ENCODE measurements at regions not wholly inside any gene's neighbourhood (a gene's known extent, or its start where the extent isn't known, plus 50 kb on each side); places are given as distances from the start of the nearest gene placed in this dataset.

GRCh38 chr9:73529666-73530065 lies 378.0 kb downstream of the ANXA1 start:
- no peak for TF ChIP-seq CTCF (IDR thresholded peaks at IDR 0.05)
- no peaks in the 10 kb centered on the region for H3K36me3 ChIP-seq (ENCODE audit: control insufficient read depth, insufficient read depth, low read length)
- Mint-ChIP-seq H3K27ac (no peak overlapping the region), H3K27me3 (ENCODE audit: low read depth in 2 of 2) (no peaks in the 10 kb centered on the region), H3K4me1 (no peaks in the 10 kb centered on the region), H3K4me3 (no peak overlapping the region), H3K9me3 (peaks cover 0 to 6% of the 10 kb centered on the region in 2 donors), H3K36me3 (no peaks in the 10 kb centered on the region)
- DNase-seq (no peak), ATAC-seq (no peak)
- H3K4me1 ChIP-seq (ENCODE audit: control insufficient read depth, insufficient read depth, low read length): no peaks in the 10 kb centered on the region
- intact Hi-C loops (cut with micrococcal nuclease): no loop called here
- H3K27ac ChIP-seq (ENCODE audit: low read length): no peak overlapping the region
- WGBS (ENCODE audit: insufficient coverage): 90% methylated on average over 1 of the region's 1 CpG
- H3K9me3 ChIP-seq (ENCODE audit: control insufficient read depth, insufficient read depth, low read length): no peaks in the 10 kb centered on the region
- no peaks in the 10 kb centered on the region for H3K27me3 ChIP-seq (ENCODE audit: control insufficient read depth, insufficient read depth, low read length)
- H3K4me3 ChIP-seq (ENCODE audit: low read length): no peak overlapping the region

- no peak for TF ChIP-seq CTCF (IDR thresholded peaks at IDR 0.05)
- H3K27ac Mint-ChIP-seq: no peak overlapping the region
- peaks cover 0 to 4% of the 10 kb centered on the region in 2 donors for H3K9me3 Mint-ChIP-seq
- no peak overlapping the region for H3K4me3 Mint-ChIP-seq
- H3K36me3 Mint-ChIP-seq: no peaks in the 10 kb centered on the region
- H3K27me3 Mint-ChIP-seq (ENCODE audit: low read depth in 2 of 2): no peaks in the 10 kb centered on the region
- H3K27ac ChIP-seq (ENCODE audit: low read length): no peak overlapping the region
- no peaks in the 10 kb centered on the region for H3K36me3 ChIP-seq (ENCODE audit: control insufficient read depth, insufficient read depth, low read length)
- H3K4me1 Mint-ChIP-seq: no peaks in the 10 kb centered on the region
- WGBS (ENCODE audit: insufficient coverage): 90% methylated on average over 2 of the region's 5 CpGs
- intact Hi-C loops (cut with micrococcal nuclease): no loop called here
- ATAC-seq (no peak), DNase-seq (no peak)
- no peaks in the 10 kb centered on the region for H3K4me1 ChIP-seq (ENCODE audit: control insufficient read depth, insufficient read depth, low read length)
- no peaks in the 10 kb centered on the region for H3K27me3 ChIP-seq (ENCODE audit: control insufficient read depth, insufficient read depth, low read length)
- H3K4me3 ChIP-seq (ENCODE audit: low read length): no peak overlapping the region
- H3K9me3 ChIP-seq (ENCODE audit: control insufficient read depth, insufficient read depth, low read length): no peaks in the 10 kb centered on the region
These were observed 379.4 kb downstream of the ANXA1 start for GRCh38 chr9:73531051-73531532.

- H3K9me3 ChIP-seq (ENCODE audit: control insufficient read depth, insufficient read depth, low read length): no peaks in the 10 kb centered on the region
- intact Hi-C loops (cut with micrococcal nuclease): no loop called here
- no peak overlapping the region for H3K4me3 ChIP-seq (ENCODE audit: low read length)
- H3K36me3 Mint-ChIP-seq: no peaks in the 10 kb centered on the region
- no peaks in the 10 kb centered on the region for H3K4me1 ChIP-seq (ENCODE audit: control insufficient read depth, insufficient read depth, low read length)
- H3K27ac Mint-ChIP-seq: no peak overlapping the region
- ATAC-seq (no peak), DNase-seq (no peak)
- peaks cover 0 to 4% of the 10 kb centered on the region in 2 donors for H3K9me3 Mint-ChIP-seq
- no peaks in the 10 kb centered on the region for H3K27me3 Mint-ChIP-seq (ENCODE audit: low read depth in 2 of 2)
- H3K36me3 ChIP-seq (ENCODE audit: control insufficient read depth, insufficient read depth, low read length): no peaks in the 10 kb centered on the region
- no peak overlapping the region for H3K4me3 Mint-ChIP-seq
- H3K4me1 Mint-ChIP-seq: no peaks in the 10 kb centered on the region
- 60% methylated on average over 3 of the region's 4 CpGs for WGBS (ENCODE audit: insufficient coverage)
- TF ChIP-seq CTCF (IDR thresholded peaks at IDR 0.05): no peak
- H3K27ac ChIP-seq (ENCODE audit: low read length): no peak overlapping the region
- no peaks in the 10 kb centered on the region for H3K27me3 ChIP-seq (ENCODE audit: control insufficient read depth, insufficient read depth, low read length)
These were observed 380.0 kb downstream of the ANXA1 start for GRCh38 chr9:73531658-73532057.

GRCh38 chr9:73532985-73533384 lies 381.3 kb downstream of the ANXA1 start:
- no peak for TF ChIP-seq CTCF (IDR thresholded peaks at IDR 0.05)
- Histone ChIP-seq H3K4me1 (ENCODE audit: control insufficient read depth, insufficient read depth, low read length) (no peaks in the 10 kb centered on the region), H3K9me3 (ENCODE audit: control insufficient read depth, insufficient read depth, low read length) (no peaks in the 10 kb centered on the region), H3K27me3 (ENCODE audit: control insufficient read depth, insufficient read depth, low read length) (no peaks in the 10 kb centered on the region), H3K27ac (ENCODE audit: low read length) (no peak overlapping the region), H3K36me3 (ENCODE audit: control insufficient read depth, insufficient read depth, low read length) (no peaks in the 10 kb centered on the region), H3K4me3 (ENCODE audit: low read length) (no peak overlapping the region)
- Mint-ChIP-seq H3K4me1 (no peaks in the 10 kb centered on the region), H3K27ac (no peak overlapping the region), H3K36me3 (no peaks in the 10 kb centered on the region), H3K4me3 (no peak overlapping the region), H3K9me3 (peaks cover 0 to 4% of the 10 kb centered on the region in 2 donors), H3K27me3 (ENCODE audit: low read depth in 2 of 2) (no peaks in the 10 kb centered on the region)
- WGBS (ENCODE audit: insufficient coverage): no CpG with 5 or more reads among the region's 4 CpGs
- ATAC-seq (no peak), DNase-seq (no peak)
- intact Hi-C loops (cut with micrococcal nuclease): no loop called here

Data from natural killer cell (primary cell).